Spleen (tissue), 11 donors: ENCODE measurements at regions not wholly inside any gene's neighbourhood (a gene's known extent, or its start where the extent isn't known, plus 50 kb on each side); places are given as distances from the start of the nearest gene placed in this dataset.
A peak's percentile ranks its signal among the peaks of the same experiment; 100 is the strongest.

ENCODE experiments used
- DNase-seq: peaks from one replicate; pipeline ENCODE4 v3.0.0-alpha.2; 2020
- H3K27ac ChIP-seq, 8 donors: fragments of 200-600 bp; sonication (generic) in 7 of 8; 1 replicate in 4 of 8; 2 replicates in 4 of 8; pipeline versions ENCODE4 v1.5.0 to v1.8.0; 2016 to 2021; ENCODE audit warnings: inconsistent platforms in 4 of 8, mild to moderate bottlenecking in 4 of 8, moderate library complexity in 1 of 8
- H3K27me3 ChIP-seq, 7 donors: fragments of 200-600 bp; sonication (generic) in 6 of 7; replicated peaks in 1 of 7; 1 replicate in 4 of 7; 2 replicates in 3 of 7; pipeline versions ENCODE4 v1.5.0 to v1.8.0; 2016 to 2021; ENCODE audit warnings: inconsistent platforms in 3 of 7, mild to moderate bottlenecking in 1 of 7
- H3K36me3 ChIP-seq, 6 donors: fragments of 200-600 bp; sonication (generic) in 5 of 6; 1 replicate in 4 of 6; 2 replicates in 2 of 6; pipeline versions ENCODE4 v1.5.0 to v1.8.0; 2016 to 2021; ENCODE audit warnings: inconsistent platforms in 2 of 6
- H3K4me1 ChIP-seq, 6 donors: fragments of 200-600 bp; sonication (generic) in 5 of 6; 1 replicate in 3 of 6; 2 replicates in 3 of 6; pipeline versions ENCODE4 v1.5.0 to v1.8.0; 2016 to 2021; ENCODE audit warnings: inconsistent platforms in 3 of 6
- H3K4me3 ChIP-seq, 8 donors: fragments of 200-600 bp; sonication (generic) in 7 of 8; 1 replicate in 4 of 8; 2 replicates in 4 of 8; pipeline versions ENCODE4 v1.5.0 to v1.8.0; 2016 to 2021; ENCODE audit warnings: inconsistent platforms in 4 of 8, mild to moderate bottlenecking in 4 of 8, moderate library complexity in 2 of 8
- H3K9me3 ChIP-seq, 8 donors: fragments of 200-600 bp; sonication (generic) in 7 of 8; 1 replicate in 4 of 8; 2 replicates in 4 of 8; pipeline versions ENCODE4 v1.5.0 to v1.8.0; 2016 to 2021; ENCODE audit warnings: inconsistent platforms in 4 of 8
- POLR2A ChIP-seq, 3 donors: fragments of 450-650 bp; IDR thresholded peaks; one replicate each; pipeline ENCODE4 v1.5.1; 2017; ENCODE audit warnings: antibody characterized with exemption in 3 of 3, mild to moderate bottlenecking in 1 of 3
- POLR2AphosphoS5 ChIP-seq, 3 donors: sonication (generic); formaldehyde crosslinking; IDR thresholded peaks; one replicate each; pipeline ENCODE4 v1.5.1; 2017; ENCODE audit warnings: antibody characterized with exemption in 3 of 3
- WGBS, 5 donors: extraction: QIAGEN DNeasy Blood & Tissue Kit in 3 of 5; methylation state at CpG; one replicate each; pipeline versions ENCODE4 v1.1.5 to v1.1.7; 2013 to 2018; 5-methylcytosine and 5-hydroxymethylcytosine counted together
- intact Hi-C: fragments of 100-400 bp; cut with DNase I; formaldehyde crosslinking; loops from one replicate; pipeline ENCODE4 v1.15.0; 2023; ENCODE audit warnings: low total_unique reads
- TF ChIP-seq, protein P1 (sequence below), 11 experiments: fragments of 200-600 bp in 7 of 11; fragments of 450-650 bp in 4 of 11; sonication (generic) in 4 of 11; IDR thresholded peaks in 8 of 11; conservative IDR thresholded peaks in 3 of 11; 1 replicate in 7 of 11; 2 replicates in 4 of 11; pipeline versions ENCODE4 v1.4.0 to v1.8.0; 2016 to 2021; ENCODE audit warnings: antibody characterized with exemption in 11 of 11, inconsistent platforms in 4 of 11, mild to moderate bottlenecking in 1 of 11
- donor health status: healthy with polysubstance abuse.
- donor health status: DM: no; HTN: no; CAD: no; lungs with moderate emphysema.
- donor health status: DM: no; HTN: no; CAD: no.
- donor health status: Bipolar disorder and iron deficiency.
- donor health status: healthy.
- donor health status: DM: no; HTN: no; CAD: no.
- donor health status: DM: yes; HTN: yes; CAD: no.

DNA sequence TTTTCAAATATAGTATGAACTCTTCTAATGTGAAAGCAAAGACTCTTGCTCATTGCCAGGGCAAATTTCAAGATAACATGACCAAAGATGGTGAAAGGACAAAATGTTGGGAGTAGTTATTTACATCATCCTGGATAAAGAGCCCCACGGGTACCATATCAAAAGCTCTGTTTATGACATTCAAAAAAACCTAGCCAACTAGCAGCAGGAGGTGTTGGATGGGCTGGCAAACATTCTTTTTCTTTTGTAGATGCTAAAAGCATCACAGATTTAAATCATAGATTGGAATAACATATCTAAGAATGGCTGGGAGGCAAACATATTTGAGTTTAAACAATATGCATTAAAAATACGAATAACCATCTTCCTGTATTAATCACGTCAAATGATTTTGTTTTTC lies 153.5 kb downstream of the ICOS start:
- H3K4me3 ChIP-seq = no peak overlapping the region
- intact Hi-C loops = no loop called here
- TF ChIP-seq POLR2AphosphoS5 (IDR thresholded peaks at IDR 0.05) (no peak), POLR2A (IDR thresholded peaks at IDR 0.05) (no peak)
- TF ChIP-seq, protein P1, sequence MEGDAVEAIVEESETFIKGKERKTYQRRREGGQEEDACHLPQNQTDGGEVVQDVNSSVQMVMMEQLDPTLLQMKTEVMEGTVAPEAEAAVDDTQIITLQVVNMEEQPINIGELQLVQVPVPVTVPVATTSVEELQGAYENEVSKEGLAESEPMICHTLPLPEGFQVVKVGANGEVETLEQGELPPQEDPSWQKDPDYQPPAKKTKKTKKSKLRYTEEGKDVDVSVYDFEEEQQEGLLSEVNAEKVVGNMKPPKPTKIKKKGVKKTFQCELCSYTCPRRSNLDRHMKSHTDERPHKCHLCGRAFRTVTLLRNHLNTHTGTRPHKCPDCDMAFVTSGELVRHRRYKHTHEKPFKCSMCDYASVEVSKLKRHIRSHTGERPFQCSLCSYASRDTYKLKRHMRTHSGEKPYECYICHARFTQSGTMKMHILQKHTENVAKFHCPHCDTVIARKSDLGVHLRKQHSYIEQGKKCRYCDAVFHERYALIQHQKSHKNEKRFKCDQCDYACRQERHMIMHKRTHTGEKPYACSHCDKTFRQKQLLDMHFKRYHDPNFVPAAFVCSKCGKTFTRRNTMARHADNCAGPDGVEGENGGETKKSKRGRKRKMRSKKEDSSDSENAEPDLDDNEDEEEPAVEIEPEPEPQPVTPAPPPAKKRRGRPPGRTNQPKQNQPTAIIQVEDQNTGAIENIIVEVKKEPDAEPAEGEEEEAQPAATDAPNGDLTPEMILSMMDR (IDR thresholded peaks at IDR 0.05 in 8 of 11, conservative IDR thresholded peaks at IDR 0.05 in 3 of 11) = no peak
- DNase-seq = no peak
- H3K4me1 ChIP-seq = no peaks in the 10 kb centered on the region
- no peaks in the 10 kb centered on the region for H3K27me3 ChIP-seq
- H3K27ac ChIP-seq = no peak overlapping the region
- 75 to 88% (median 82%) methylated on average over 3 of the region's 3 CpGs for WGBS, 5 donors
- H3K9me3 ChIP-seq = peaks cover 0 to 19% (median 10%) of the 10 kb centered on the region in 8 donors
- H3K36me3 ChIP-seq = no peaks in the 10 kb centered on the region

DNA sequence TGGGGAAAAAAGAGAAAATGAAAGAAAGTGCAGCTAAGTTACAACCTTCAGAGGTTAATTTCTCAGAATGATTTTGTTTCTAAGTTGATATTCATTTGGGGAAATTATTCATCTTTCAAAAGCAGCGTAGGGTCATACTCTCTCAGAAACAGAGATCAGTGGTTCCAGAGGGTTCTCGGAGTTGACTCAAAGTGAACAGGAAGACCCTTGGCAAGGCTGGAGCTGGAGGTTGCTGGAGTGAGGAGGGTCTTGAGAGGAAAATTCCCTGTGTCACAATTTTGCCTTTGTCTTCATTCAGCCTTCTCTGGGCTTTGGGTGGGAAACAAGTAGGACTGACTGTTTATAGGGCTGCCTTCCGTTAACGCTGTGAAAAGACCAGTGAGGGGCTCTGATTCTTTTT lies 168.2 kb downstream of the ICOS start:
- intact Hi-C loops = no loop called here
- TF ChIP-seq, protein P1 (IDR thresholded peaks at IDR 0.05 in 8 of 11, conservative IDR thresholded peaks at IDR 0.05 in 3 of 11) = no peak
- TF ChIP-seq POLR2AphosphoS5 (IDR thresholded peaks at IDR 0.05) (no peak), POLR2A (IDR thresholded peaks at IDR 0.05) (no peak)
- H3K4me1 ChIP-seq = peaks cover 4 to 21% (median 18%) of the 10 kb centered on the region in 6 donors
- H3K27ac ChIP-seq = no peak overlapping the region
- peaks cover 0 to 4% (median 0%) of the 10 kb centered on the region in 7 donors for H3K27me3 ChIP-seq
- no peaks in the 10 kb centered on the region for H3K36me3 ChIP-seq
- no peaks in the 10 kb centered on the region for H3K9me3 ChIP-seq
- H3K4me3 ChIP-seq = no peak overlapping the region
- 78 to 86% (median 84%) methylated on average over 4 of the region's 4 CpGs for WGBS, 5 donors
- DNase-seq = no peak

DNA sequence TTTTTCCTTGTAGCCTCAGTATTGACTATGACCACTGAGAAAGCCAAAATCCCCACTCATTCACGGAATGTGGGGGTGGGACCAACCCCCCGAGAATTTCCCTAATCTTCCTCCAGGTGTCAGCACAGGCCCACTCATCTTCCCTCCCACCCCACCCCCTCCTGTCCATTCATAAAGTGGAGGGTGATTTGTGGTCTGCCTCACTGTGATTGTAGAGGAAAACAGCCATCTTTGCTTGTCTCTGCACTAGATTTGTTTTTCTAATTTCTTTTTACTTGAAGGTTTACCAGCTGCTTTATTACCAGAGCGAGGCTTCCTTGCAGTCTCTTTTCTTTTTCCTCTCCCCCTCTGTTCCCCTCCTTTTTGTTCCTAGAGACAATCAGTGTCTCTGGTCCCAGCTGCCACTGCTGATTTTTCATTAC lies 171.8 kb downstream of the ICOS start:
- H3K9me3 ChIP-seq = no peaks in the 10 kb centered on the region
- peak overlapping the region in 6 of 8 donors; percentile 10 to 66 (median 48) for H3K27ac ChIP-seq
- intact Hi-C loops = no loop called here
- no peak overlapping the region for H3K4me3 ChIP-seq
- TF ChIP-seq POLR2A (IDR thresholded peaks at IDR 0.05) (no peak), POLR2AphosphoS5 (IDR thresholded peaks at IDR 0.05) (no peak)
- TF ChIP-seq, protein P1 (IDR thresholded peaks at IDR 0.05 in 8 of 11, conservative IDR thresholded peaks at IDR 0.05 in 3 of 11) = peak in 10 of 11 experiments; percentile 36 to 73 (median 64)
- no peaks in the 10 kb centered on the region for H3K36me3 ChIP-seq
- no peak for DNase-seq
- peaks cover 0 to 17% (median 0%) of the 10 kb centered on the region in 7 donors for H3K27me3 ChIP-seq
- H3K4me1 ChIP-seq = peaks cover 13 to 44% (median 37%) of the 10 kb centered on the region in 6 donors
- WGBS, 5 donors = 9 to 17% (median 13%) methylated on average over 3 of the region's 3 CpGs

DNA sequence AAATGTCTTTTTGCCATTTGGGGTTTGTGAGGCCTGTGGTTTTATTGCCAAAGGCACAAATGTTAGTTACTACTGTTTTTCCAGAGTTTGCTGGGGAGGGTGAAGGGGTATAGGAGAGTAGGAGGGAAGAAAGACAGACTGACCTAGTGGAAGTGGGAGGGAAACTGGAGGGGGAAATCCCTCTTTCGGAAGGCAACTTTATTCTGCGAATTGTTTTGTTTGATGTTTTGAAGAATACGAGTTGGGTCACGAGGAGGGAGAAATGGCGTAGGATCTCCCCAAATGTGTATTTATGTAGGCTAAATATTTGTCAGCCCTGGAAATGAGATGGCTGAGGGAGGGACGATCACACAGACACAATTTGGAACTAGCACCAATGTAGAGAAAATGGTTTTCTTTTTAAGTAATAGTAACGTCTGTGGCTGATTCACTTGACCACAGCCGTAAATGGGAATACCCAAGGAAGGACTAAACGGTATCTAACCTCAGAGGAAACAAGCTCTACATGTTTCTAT lies 172.3 kb downstream of the ICOS start:
- 39 to 50% (median 50%) methylated on average over 9 of the region's 9 CpGs for WGBS, 5 donors
- Histone ChIP-seq H3K27me3 (peaks cover 0 to 17% (median 0%) of the 10 kb centered on the region in 7 donors), H3K36me3 (no peaks in the 10 kb centered on the region), H3K4me1 (peaks cover 16 to 48% (median 41%) of the 10 kb centered on the region in 6 donors), H3K4me3 (no peak overlapping the region), H3K9me3 (no peaks in the 10 kb centered on the region), H3K27ac (peak overlapping the region in 6 of 8 donors; percentile 10 to 66 (median 48))
- TF ChIP-seq, protein P1 (IDR thresholded peaks at IDR 0.05 in 8 of 11, conservative IDR thresholded peaks at IDR 0.05 in 3 of 11) = no peak
- no peak for TF ChIP-seq POLR2AphosphoS5 (IDR thresholded peaks at IDR 0.05)
- no peak for TF ChIP-seq POLR2A (IDR thresholded peaks at IDR 0.05)
- intact Hi-C loops = no loop called here
- DNase-seq = no peak
